ENCODE measurements at regions not wholly inside any gene's neighbourhood (a gene's known extent, or its start where the extent isn't known, plus 50 kb on each side); places are given as distances from the start of the nearest gene placed in this dataset.
"Not testable (repeated sequence)": the region's sequence is repeated elsewhere in the genome, so short reads cannot be mapped to it uniquely, and the experiment has no call there.

DNA sequence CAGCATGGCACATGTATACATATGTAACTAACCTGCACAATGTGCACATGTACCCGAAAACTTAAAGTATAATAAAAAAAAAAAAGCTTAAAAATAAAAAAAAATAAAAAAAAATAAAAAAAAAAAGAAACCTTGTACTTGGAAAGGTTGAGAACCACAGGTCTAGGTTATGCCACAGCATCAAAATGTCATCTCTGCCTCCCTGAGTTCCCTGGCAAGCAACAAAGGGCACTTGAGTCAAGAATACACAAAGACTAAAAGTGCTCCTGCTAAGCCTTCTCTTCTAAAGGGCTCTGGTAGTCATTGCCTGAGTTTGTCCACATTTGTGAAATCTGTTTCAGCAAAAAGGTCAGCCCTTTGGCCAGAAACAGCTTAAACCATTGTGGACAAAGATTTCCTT, 395.8 kb upstream of the CCDC54 start:
- intact Hi-C loops (cut with DNase I; ENCODE audit: low total_unique reads), result no loop called here
- Histone ChIP-seq H3K36me3 (no peaks in the 10 kb centered on the region), H3K4me1 (peaks cover 0 to 8% (median 0%) of the 10 kb centered on the region in 4 donors), H3K9me3 (no peaks in the 10 kb centered on the region), H3K4me3 (no peak overlapping the region), H3K27ac (no peak overlapping the region), H3K27me3 (no peaks in the 10 kb centered on the region)
- DNase-seq, result no peak
- TF ChIP-seq, protein P1, sequence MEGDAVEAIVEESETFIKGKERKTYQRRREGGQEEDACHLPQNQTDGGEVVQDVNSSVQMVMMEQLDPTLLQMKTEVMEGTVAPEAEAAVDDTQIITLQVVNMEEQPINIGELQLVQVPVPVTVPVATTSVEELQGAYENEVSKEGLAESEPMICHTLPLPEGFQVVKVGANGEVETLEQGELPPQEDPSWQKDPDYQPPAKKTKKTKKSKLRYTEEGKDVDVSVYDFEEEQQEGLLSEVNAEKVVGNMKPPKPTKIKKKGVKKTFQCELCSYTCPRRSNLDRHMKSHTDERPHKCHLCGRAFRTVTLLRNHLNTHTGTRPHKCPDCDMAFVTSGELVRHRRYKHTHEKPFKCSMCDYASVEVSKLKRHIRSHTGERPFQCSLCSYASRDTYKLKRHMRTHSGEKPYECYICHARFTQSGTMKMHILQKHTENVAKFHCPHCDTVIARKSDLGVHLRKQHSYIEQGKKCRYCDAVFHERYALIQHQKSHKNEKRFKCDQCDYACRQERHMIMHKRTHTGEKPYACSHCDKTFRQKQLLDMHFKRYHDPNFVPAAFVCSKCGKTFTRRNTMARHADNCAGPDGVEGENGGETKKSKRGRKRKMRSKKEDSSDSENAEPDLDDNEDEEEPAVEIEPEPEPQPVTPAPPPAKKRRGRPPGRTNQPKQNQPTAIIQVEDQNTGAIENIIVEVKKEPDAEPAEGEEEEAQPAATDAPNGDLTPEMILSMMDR (IDR thresholded peaks at IDR 0.05), result no peak

- no peak for DNase-seq
- Histone ChIP-seq H3K4me1 (peaks cover 0 to 8% (median 0%) of the 10 kb centered on the region in 4 donors), H3K27me3 (no peaks in the 10 kb centered on the region), H3K36me3 (no peaks in the 10 kb centered on the region), H3K27ac (no peak overlapping the region), H3K9me3 (peaks cover 0 to 4% (median 0%) of the 10 kb centered on the region in 3 donors), H3K4me3 (no peak overlapping the region)
- intact Hi-C loops (cut with DNase I; ENCODE audit: low total_unique reads), result no loop called here
- TF ChIP-seq, protein P1 (IDR thresholded peaks at IDR 0.05), result no peak
Observed at GRCh38 chr3:106985721-106986120, 391.5 kb upstream of the CCDC54 start.

DNA sequence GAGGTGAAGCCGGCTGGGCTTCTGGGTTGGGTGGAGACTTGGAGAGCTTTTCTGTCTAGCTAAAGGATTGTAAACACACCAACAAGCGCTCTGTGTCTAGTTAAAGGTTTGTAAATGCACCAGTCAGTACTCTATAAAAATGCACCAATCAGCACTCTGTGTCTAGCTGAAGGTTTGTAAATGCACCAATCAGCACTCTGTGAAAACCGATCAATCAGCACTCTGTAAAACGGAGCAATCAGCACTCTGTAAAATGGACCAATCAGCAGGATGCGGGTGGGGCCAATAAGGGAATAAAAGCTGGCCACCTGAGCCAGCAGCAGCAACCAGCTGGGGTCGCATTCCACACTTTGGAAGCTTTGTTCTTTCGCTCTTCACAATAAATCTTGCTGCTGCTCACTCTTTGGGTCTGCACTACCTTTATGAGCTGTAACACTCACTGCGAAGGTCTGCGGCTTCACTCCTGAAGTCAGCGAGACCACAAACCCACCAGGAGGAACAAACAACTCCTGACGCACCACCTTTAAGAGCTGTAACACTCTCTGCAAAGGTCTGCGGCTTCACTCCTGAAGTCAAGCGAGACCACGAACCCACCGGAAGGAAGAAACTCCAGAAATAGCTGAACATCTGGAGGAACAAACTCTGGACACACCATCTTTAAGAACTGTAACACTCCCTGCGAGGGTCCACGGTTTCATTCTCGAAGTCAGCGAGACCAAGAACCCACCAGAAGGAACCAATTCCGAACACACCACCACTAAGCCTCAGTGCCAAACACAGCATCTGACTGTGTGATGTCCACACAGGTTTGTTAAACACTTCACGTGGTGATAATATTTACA, 378.2 kb upstream of the CCDC54 start:
- H3K9me3 ChIP-seq, H3K27me3 ChIP-seq: not testable (repeated sequence)

DNA sequence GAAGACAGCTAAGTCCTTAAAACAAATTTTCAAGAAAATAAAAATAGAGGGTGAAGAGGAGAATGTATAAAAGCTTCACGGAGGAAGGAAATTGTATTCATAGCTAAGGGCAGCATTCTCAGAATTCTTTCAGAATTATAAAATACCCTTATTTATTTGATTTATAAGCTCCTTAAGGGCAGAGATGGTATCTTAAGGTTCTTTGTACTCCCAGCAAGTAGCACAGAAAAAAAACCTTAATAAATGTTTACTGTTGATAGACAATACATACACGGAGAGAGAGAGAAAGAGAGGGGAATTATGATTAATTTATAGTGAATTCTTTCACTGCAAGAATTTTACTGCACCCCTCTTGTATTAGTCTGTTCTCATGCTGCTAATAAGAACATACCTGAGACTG, 375.6 kb upstream of the CCDC54 start:
- H3K36me3 ChIP-seq, result no peaks in the 10 kb centered on the region
- no peak for DNase-seq
- intact Hi-C loops (cut with DNase I; ENCODE audit: low total_unique reads), result no loop called here

More for the DNA sequence above, 378.2 kb upstream of the CCDC54 start:
- intact Hi-C loops (cut with DNase I; ENCODE audit: low total_unique reads); H3K4me1 ChIP-seq; H3K27ac ChIP-seq; H3K36me3 ChIP-seq; H3K4me3 ChIP-seq; DNase-seq: not testable (repeated sequence)

DNA sequence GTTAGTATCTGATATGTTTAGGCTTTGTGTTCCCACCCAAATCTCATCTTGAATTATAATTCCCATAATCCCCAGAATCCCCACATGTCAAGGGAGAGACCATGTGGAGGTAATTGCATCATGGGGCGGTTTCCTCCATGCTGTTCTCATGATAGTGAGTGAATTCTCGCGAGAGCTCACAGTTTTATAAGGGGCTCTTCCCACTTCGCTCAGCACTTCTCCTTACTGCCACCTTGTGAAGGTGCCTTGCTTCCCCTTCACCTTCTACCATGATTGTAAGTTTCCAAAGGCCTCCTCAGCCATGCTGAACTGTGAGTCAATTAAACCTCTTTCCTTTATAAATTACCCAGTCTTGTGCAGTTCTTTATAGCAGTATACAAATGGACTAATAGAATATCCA, 371.9 kb upstream of the CCDC54 start:
- DNase-seq; H3K4me1 ChIP-seq; H3K27me3 ChIP-seq; H3K4me3 ChIP-seq; intact Hi-C loops (cut with DNase I; ENCODE audit: low total_unique reads); H3K27ac ChIP-seq; H3K9me3 ChIP-seq; H3K36me3 ChIP-seq: not testable (repeated sequence)

More for the DNA sequence above, 375.6 kb upstream of the CCDC54 start:
- Histone ChIP-seq H3K27ac (no peak overlapping the region), H3K9me3 (no peaks in the 10 kb centered on the region), H3K4me3 (no peak overlapping the region), H3K4me1 (no peaks in the 10 kb centered on the region), H3K27me3 (no peaks in the 10 kb centered on the region)
- TF ChIP-seq, protein P1 (IDR thresholded peaks at IDR 0.05), result no peak

- intact Hi-C loops (cut with DNase I; ENCODE audit: low total_unique reads), result no loop called here
Observed at GRCh38 chr3:107008213-107008612, 369.0 kb upstream of the CCDC54 start.

More at GRCh38 chr3:107008213-107008612, 369.0 kb upstream of the CCDC54 start:
- Histone ChIP-seq H3K9me3 (no peaks in the 10 kb centered on the region), H3K36me3 (no peaks in the 10 kb centered on the region), H3K27ac (no peak overlapping the region), H3K4me3 (no peak overlapping the region), H3K4me1 (no peaks in the 10 kb centered on the region), H3K27me3 (no peaks in the 10 kb centered on the region)
- TF ChIP-seq, protein P1 (IDR thresholded peaks at IDR 0.05), result no peak
- no peak for DNase-seq

Data from tibial artery (tissue), 4 donors.